Testis (tissue), 2 donors: ENCODE measurements at regions not wholly inside any gene's neighbourhood (a gene's known extent, or its start where the extent isn't known, plus 50 kb on each side); places are given as distances from the start of the nearest gene placed in this dataset.

ENCODE experiments used
- CTCF ChIP-seq, 3 experiments: fragments of 450-650 bp in 2 of 3; fragments of 200-600 bp in 1 of 3; sonication (generic) in 1 of 3; IDR thresholded peaks; one replicate each; pipeline ENCODE4 v1.5.1; 2016 to 2019; ENCODE audit warnings: antibody characterized with exemption in 3 of 3, mild to moderate bottlenecking in 2 of 3, moderate library complexity in 1 of 3
- POLR2A ChIP-seq: fragments of 450-650 bp; IDR thresholded peaks from one replicate; pipeline ENCODE4 v1.6.1; 2017; ENCODE audit warnings: antibody characterized with exemption, mild to moderate bottlenecking, moderate library complexity

- no peak for TF ChIP-seq CTCF (IDR thresholded peaks at IDR 0.05)
- TF ChIP-seq POLR2A = no peak
These were observed 273.2 kb upstream of the PAPPA start for GRCh38 chr9:115880221-115880885.
